Glomerular visceral epithelial cell (primary cell): ENCODE measurements at regions not wholly inside any gene's neighbourhood (a gene's known extent, or its start where the extent isn't known, plus 50 kb on each side); places are given as distances from the start of the nearest gene placed in this dataset.
"Not testable (repeated sequence)": the region's sequence is repeated elsewhere in the genome, so short reads cannot be mapped to it uniquely, and the experiment has no call there.

ENCODE experiments used
- DNase-seq: peaks from one replicate; pipeline ENCODE4 v3.0.0-alpha.2; 2016; ENCODE audit errors: extremely low spot score

- no peak for DNase-seq
Measured at GRCh38 chr2:109719871-109720270, 74.2 kb upstream of the RGPD5 start.

GRCh38 chr2:109720380-109721106, 73.6 kb upstream of the RGPD5 start:
- DNase-seq: no peak

- no peak for DNase-seq
Measured at GRCh38 chr2:109721135-109721534, 73.0 kb upstream of the RGPD5 start.

GRCh38 chr2:109721626-109722025, 72.5 kb upstream of the RGPD5 start:
- no peak for DNase-seq

GRCh38 chr2:109722026-109722425, 72.1 kb upstream of the RGPD5 start:
- DNase-seq: peak; percentile 25

GRCh38 chr2:109722640-109723039, 71.5 kb upstream of the RGPD5 start:
- DNase-seq: not testable (repeated sequence)

GRCh38 chr2:109723153-109723552, 71.0 kb upstream of the RGPD5 start:
- DNase-seq: not testable (repeated sequence)

GRCh38 chr2:109724533-109725460, 69.3 kb upstream of the RGPD5 start:
- DNase-seq: no peak

GRCh38 chr2:109726379-109727270, 67.5 kb upstream of the RGPD5 start:
- DNase-seq: peak; percentile 95

GRCh38 chr2:109727929-109728447, 66.1 kb upstream of the RGPD5 start:
- no peak for DNase-seq

GRCh38 chr2:109733746-109734145, 60.4 kb upstream of the RGPD5 start:
- not testable (repeated sequence) for DNase-seq

GRCh38 chr2:109736177-109736827, 57.8 kb upstream of the RGPD5 start:
- peak; percentile 69 for DNase-seq
